Gastroesophageal sphincter (tissue), 3 donors: ENCODE measurements at regions not wholly inside any gene's neighbourhood (a gene's known extent, or its start where the extent isn't known, plus 50 kb on each side); places are given as distances from the start of the nearest gene placed in this dataset.

Source experiments
- EP300 ChIP-seq: sonication (generic); formaldehyde crosslinking; IDR thresholded peaks from one replicate; pipeline ENCODE4 v1.6.1; 2017; ENCODE audit warnings: antibody characterized with exemption, mild to moderate bottlenecking
- TF ChIP-seq, protein P1 (sequence below), 4 experiments: fragments of 200-600 bp in 2 of 4; fragments of 450-650 bp in 2 of 4; sonication (generic) in 1 of 4; IDR thresholded peaks; one replicate each; pipeline ENCODE4 v1.5.1; 2017 to 2019; ENCODE audit warnings: antibody characterized with exemption in 4 of 4, mild to moderate bottlenecking in 2 of 4, moderate library complexity in 2 of 4

DNA sequence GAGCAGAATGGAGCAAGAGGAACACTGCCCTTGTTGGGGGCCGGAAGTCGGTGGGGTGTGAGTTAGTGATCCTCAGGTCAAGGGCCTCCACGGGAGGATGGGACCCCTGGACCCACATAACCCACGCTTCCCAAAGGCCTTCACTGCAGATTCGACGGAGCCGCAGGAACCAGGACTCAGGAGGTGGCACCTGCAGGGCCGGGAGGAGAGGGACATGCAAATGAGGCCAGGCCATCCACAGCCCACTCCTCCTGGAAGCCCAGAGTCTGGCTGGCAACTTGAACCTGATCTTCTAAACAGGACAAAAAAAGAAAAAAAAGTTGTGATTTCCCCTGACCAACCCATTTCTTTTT, 299.9 kb downstream of the SOX9 start:
- TF ChIP-seq, protein P1, sequence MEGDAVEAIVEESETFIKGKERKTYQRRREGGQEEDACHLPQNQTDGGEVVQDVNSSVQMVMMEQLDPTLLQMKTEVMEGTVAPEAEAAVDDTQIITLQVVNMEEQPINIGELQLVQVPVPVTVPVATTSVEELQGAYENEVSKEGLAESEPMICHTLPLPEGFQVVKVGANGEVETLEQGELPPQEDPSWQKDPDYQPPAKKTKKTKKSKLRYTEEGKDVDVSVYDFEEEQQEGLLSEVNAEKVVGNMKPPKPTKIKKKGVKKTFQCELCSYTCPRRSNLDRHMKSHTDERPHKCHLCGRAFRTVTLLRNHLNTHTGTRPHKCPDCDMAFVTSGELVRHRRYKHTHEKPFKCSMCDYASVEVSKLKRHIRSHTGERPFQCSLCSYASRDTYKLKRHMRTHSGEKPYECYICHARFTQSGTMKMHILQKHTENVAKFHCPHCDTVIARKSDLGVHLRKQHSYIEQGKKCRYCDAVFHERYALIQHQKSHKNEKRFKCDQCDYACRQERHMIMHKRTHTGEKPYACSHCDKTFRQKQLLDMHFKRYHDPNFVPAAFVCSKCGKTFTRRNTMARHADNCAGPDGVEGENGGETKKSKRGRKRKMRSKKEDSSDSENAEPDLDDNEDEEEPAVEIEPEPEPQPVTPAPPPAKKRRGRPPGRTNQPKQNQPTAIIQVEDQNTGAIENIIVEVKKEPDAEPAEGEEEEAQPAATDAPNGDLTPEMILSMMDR (IDR thresholded peaks at IDR 0.05) = no peak
- no peak for TF ChIP-seq EP300
